KMS-11 (cell line): ENCODE measurements at regions not wholly inside any gene's neighbourhood (a gene's known extent, or its start where the extent isn't known, plus 50 kb on each side); places are given as distances from the start of the nearest gene placed in this dataset.

ENCODE experiments used
- H2AFZ ChIP-seq: fragments of 200-600 bp; sonication (generic); 2 replicates; pipeline ENCODE4 v1.6.1; 2016; ENCODE audit warnings: antibody characterized with exemption, mixed run types, low read depth
- H3K27ac ChIP-seq: fragments of 200-600 bp; sonication (generic); 2 replicates; pipeline ENCODE4 v1.6.1; 2016; ENCODE audit warnings: mild to moderate bottlenecking, mixed run types
- H3K27me3 ChIP-seq: fragments of 200-600 bp; sonication (generic); 2 replicates; pipeline ENCODE4 v1.6.1; 2017; ENCODE audit warnings: mild to moderate bottlenecking, low read depth, mixed run types, moderate library complexity; ENCODE audit not compliant: insufficient read depth
- H3K36me3 ChIP-seq: fragments of 200-600 bp; sonication (generic); 2 replicates; pipeline ENCODE4 v1.6.1; 2017; ENCODE audit warnings: mild to moderate bottlenecking, mixed run types; ENCODE audit not compliant: insufficient read depth
- H3K4me1 ChIP-seq: fragments of 200-600 bp; sonication (generic); 2 replicates; pipeline ENCODE4 v1.6.1; 2016; ENCODE audit warnings: mild to moderate bottlenecking, low read depth, mixed run types; ENCODE audit not compliant: poor library complexity, severe bottlenecking
- H3K4me2 ChIP-seq: fragments of 200-600 bp; sonication (generic); 2 replicates; pipeline ENCODE4 v1.7.0; 2016; ENCODE audit warnings: mild to moderate bottlenecking, mixed run types
- H3K4me3 ChIP-seq: fragments of 200-600 bp; sonication (generic); IDR thresholded peaks from 2 replicates; pipeline ENCODE4 v1.6.1; 2017; ENCODE audit warnings: low read depth, low read length, mixed read lengths; ENCODE audit not compliant: insufficient read depth
- H3K79me2 ChIP-seq: fragments of 200-600 bp; sonication (generic); 2 replicates; pipeline ENCODE4 v1.6.1; 2016; ENCODE audit warnings: low read depth, mixed run types; ENCODE audit not compliant: insufficient read depth
- H3K9ac ChIP-seq: fragments of 200-600 bp; sonication (generic); 2 replicates; pipeline ENCODE4 v1.6.1; 2016; ENCODE audit warnings: mild to moderate bottlenecking, mixed run types
- H4K20me1 ChIP-seq: fragments of 200-600 bp; sonication (generic); 2 replicates; pipeline ENCODE4 v1.6.1; 2016; ENCODE audit warnings: mild to moderate bottlenecking, mixed run types; ENCODE audit not compliant: insufficient read depth
- TF ChIP-seq, protein P1 (sequence below): fragments of 200-600 bp; sonication (generic); conservative IDR thresholded peaks from 2 replicates; pipeline ENCODE4 v1.6.1; 2017; ENCODE audit warnings: low read depth, mild to moderate bottlenecking, antibody characterized with exemption, low read length, moderate library complexity, mixed read lengths

DNA sequence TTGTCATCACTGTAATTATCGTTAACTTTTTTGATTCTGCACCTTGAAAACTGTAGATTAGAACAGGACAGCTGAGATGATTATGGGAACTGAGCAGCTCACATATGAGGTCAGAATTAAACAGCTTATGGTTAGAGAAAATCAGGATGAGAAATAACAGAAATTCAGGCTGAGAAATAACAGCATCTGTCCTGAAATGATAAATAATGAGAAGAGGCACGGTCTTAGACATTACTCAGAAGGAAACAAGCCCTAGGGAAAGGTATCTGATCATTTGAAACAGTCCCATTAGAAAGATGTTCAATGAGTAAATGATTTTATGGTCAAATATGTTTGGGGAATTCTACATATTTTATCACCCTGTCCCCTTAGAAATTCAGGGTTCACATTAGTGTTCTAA lies 65.6 kb upstream of the PCGF5 start:
- no peaks in the 10 kb centered on the region for H3K36me3 ChIP-seq
- H3K4me3 ChIP-seq, result no peak overlapping the region
- H3K27me3 ChIP-seq, result no peaks in the 10 kb centered on the region
- TF ChIP-seq, protein P1, sequence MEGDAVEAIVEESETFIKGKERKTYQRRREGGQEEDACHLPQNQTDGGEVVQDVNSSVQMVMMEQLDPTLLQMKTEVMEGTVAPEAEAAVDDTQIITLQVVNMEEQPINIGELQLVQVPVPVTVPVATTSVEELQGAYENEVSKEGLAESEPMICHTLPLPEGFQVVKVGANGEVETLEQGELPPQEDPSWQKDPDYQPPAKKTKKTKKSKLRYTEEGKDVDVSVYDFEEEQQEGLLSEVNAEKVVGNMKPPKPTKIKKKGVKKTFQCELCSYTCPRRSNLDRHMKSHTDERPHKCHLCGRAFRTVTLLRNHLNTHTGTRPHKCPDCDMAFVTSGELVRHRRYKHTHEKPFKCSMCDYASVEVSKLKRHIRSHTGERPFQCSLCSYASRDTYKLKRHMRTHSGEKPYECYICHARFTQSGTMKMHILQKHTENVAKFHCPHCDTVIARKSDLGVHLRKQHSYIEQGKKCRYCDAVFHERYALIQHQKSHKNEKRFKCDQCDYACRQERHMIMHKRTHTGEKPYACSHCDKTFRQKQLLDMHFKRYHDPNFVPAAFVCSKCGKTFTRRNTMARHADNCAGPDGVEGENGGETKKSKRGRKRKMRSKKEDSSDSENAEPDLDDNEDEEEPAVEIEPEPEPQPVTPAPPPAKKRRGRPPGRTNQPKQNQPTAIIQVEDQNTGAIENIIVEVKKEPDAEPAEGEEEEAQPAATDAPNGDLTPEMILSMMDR, result no peak
- no peaks in the 10 kb centered on the region for H3K79me2 ChIP-seq
- H3K4me1 ChIP-seq, result no peaks in the 10 kb centered on the region
- no peak overlapping the region for H3K27ac ChIP-seq
- H2AFZ ChIP-seq, result no peak overlapping the region
- no peak overlapping the region for H3K4me2 ChIP-seq
- H3K9ac ChIP-seq, result no peak overlapping the region
- H4K20me1 ChIP-seq, result no peaks in the 10 kb centered on the region

GRCh38 chr10:91156196-91156595 lies 64.3 kb upstream of the PCGF5 start:
- Histone ChIP-seq H3K27me3 (no peaks in the 10 kb centered on the region), H3K9ac (no peak overlapping the region), H4K20me1 (no peaks in the 10 kb centered on the region), H3K36me3 (no peaks in the 10 kb centered on the region), H3K4me3 (no peak overlapping the region), H3K4me2 (no peak overlapping the region), H3K4me1 (no peaks in the 10 kb centered on the region), H3K79me2 (no peaks in the 10 kb centered on the region), H3K27ac (no peak overlapping the region), H2AFZ (no peak overlapping the region)
- TF ChIP-seq, protein P1, result no peak

- Histone ChIP-seq H3K27ac (no peak overlapping the region), H3K27me3 (no peaks in the 10 kb centered on the region), H2AFZ (no peak overlapping the region)
These were observed 61.1 kb upstream of the PCGF5 start for GRCh38 chr10:91159254-91159783.

DNA sequence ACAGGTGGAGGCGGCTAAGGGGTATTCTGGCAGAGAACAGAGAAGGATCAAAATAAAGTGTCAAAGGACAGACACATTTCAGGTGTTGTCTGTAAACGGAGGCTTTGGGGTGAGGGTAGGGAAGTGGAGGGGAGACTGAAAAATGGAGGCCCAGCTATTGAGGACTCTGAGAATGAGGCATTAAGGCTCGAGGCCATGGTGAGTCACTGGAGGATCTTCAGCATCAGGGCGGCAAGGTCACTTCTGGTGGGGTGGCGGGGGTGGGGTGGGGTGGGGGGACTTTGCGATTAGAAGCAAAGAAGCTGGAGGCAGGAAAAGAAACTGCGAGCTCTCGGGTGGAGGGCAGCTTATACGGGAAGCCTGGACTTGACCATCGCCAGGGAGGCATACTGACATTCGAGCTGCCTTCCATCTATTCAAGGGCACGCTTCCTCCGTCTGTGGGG lies 58.4 kb upstream of the PCGF5 start:
- Histone ChIP-seq H3K27ac (no peak overlapping the region), H3K9ac (peak overlapping the region; percentile 59; the same call in 1 of the 2 replicates), H2AFZ (peak overlapping the region; percentile 90)

More at GRCh38 chr10:91159254-91159783, 61.1 kb upstream of the PCGF5 start:
- Histone ChIP-seq H3K79me2 (no peaks in the 10 kb centered on the region; the same call in 1 of the 2 replicates), H4K20me1 (no peaks in the 10 kb centered on the region), H3K4me1 (peaks cover 11% of the 10 kb centered on the region), H3K4me3 (no peak overlapping the region), H3K36me3 (no peaks in the 10 kb centered on the region), H3K9ac (no peak overlapping the region), H3K4me2 (no peak overlapping the region)
- TF ChIP-seq, protein P1, result no peak

More for the DNA sequence above, 58.4 kb upstream of the PCGF5 start:
- Histone ChIP-seq H3K4me1 (peaks cover 21% of the 10 kb centered on the region), H3K79me2 (peaks cover 15% of the 10 kb centered on the region), H4K20me1 (no peaks in the 10 kb centered on the region; the same call in none of the 2 replicates), H3K27me3 (no peaks in the 10 kb centered on the region), H3K36me3 (no peaks in the 10 kb centered on the region), H3K4me3 (no peak overlapping the region), H3K4me2 (peak overlapping the region; percentile 62)
- TF ChIP-seq, protein P1, result no peak
